NT2/D1 (cell line): ENCODE measurements at regions not wholly inside any gene's neighbourhood (a gene's known extent, or its start where the extent isn't known, plus 50 kb on each side); places are given as distances from the start of the nearest gene placed in this dataset.

ENCODE experiments used
- DNase-seq: peaks from one replicate; pipeline ENCODE4 v3.0.0-alpha.2; 2011; ENCODE audit warnings: low read depth, low spot score
- H3K27me3 ChIP-seq: 2 replicates; pipeline ENCODE4 v1.6.0; 2011; ENCODE audit warnings: mild to moderate bottlenecking; ENCODE audit not compliant: insufficient read length, insufficient read depth
- H3K36me3 ChIP-seq: 2 replicates; pipeline ENCODE4 v1.6.1; 2011; ENCODE audit warnings: mild to moderate bottlenecking, low read length, mixed read lengths; ENCODE audit not compliant: insufficient read depth, insufficient read length
- H3K4me1 ChIP-seq: 2 replicates; pipeline ENCODE4 v1.5.1; 2011; ENCODE audit not compliant: insufficient read depth, insufficient read length
- H3K4me3 ChIP-seq: 2 replicates; pipeline ENCODE4 v1.5.1; 2011; ENCODE audit warnings: low read depth; ENCODE audit not compliant: insufficient read length
- H3K9ac ChIP-seq: 2 replicates; pipeline ENCODE4 v1.6.0; 2011; ENCODE audit warnings: low read depth; ENCODE audit not compliant: insufficient read length
- H3K9me3 ChIP-seq: 2 replicates; pipeline ENCODE4 v1.5.1; 2011; ENCODE audit warnings: mild to moderate bottlenecking, low read length; ENCODE audit not compliant: insufficient read depth
- SUZ12 ChIP-seq: IDR thresholded peaks from 2 replicates; pipeline ENCODE4 v1.6.1; 2011; ENCODE audit not compliant: insufficient read length, insufficient read depth; ENCODE audit errors: extremely low read depth
- YY1 ChIP-seq: IDR thresholded peaks from 2 replicates; pipeline ENCODE4 v1.6.1; 2011; ENCODE audit not compliant: insufficient read length, insufficient read depth
- ZNF274 ChIP-seq: IDR thresholded peaks from 2 replicates; pipeline ENCODE4 v1.6.1; 2011; ENCODE audit warnings: mild to moderate bottlenecking, low read depth, low read length

DNA sequence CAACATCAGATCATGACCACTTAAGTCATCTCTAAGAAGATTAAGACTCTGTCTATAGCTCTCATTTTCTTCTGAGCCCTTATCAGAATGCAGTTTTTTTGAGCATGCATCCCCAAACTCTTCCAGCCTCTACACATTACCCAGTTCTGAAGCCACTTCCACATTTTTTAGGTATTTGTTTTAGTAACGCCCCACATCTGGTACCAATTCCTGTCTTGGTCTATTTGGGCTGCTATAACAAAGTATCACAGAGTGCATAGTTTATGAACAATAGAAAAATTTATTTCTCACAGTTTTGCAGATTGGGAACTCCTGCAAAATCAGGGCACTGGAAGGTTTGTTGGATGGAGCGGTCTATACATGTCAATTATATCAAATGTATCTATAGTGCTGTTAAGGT, 107.7 kb upstream of the KCND2 start:
- no peak overlapping the region for H3K9ac ChIP-seq
- H3K36me3 ChIP-seq: no peaks in the 10 kb centered on the region

DNA sequence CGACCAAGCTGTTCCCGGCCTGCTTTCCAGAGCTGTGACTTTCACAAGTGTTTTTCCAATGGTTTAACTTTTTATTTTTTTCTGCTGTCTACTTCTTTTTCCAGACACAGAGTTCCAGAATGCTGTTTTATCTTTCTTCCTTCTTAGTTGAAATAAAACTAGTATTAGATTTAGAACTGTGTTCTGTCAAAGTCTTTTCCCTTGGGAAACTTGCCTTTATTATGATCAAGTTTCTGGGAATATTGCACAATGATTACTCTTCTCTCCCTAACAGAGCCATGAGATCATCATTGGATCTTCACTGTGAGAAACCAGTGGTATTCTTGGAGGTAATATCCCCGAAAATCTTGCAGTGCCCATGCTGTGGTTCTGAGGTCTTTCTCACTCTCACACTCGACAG, 104.9 kb upstream of the KCND2 start:
- no peaks in the 10 kb centered on the region for H3K27me3 ChIP-seq

More for the DNA sequence above, 107.7 kb upstream of the KCND2 start:
- no peak for TF ChIP-seq ZNF274
- no peak for TF ChIP-seq SUZ12
- TF ChIP-seq YY1: no peak
- Histone ChIP-seq H3K27me3 (no peaks in the 10 kb centered on the region), H3K9me3 (no peaks in the 10 kb centered on the region), H3K4me1 (no peaks in the 10 kb centered on the region), H3K4me3 (no peak overlapping the region)
- DNase-seq: no peak

DNA sequence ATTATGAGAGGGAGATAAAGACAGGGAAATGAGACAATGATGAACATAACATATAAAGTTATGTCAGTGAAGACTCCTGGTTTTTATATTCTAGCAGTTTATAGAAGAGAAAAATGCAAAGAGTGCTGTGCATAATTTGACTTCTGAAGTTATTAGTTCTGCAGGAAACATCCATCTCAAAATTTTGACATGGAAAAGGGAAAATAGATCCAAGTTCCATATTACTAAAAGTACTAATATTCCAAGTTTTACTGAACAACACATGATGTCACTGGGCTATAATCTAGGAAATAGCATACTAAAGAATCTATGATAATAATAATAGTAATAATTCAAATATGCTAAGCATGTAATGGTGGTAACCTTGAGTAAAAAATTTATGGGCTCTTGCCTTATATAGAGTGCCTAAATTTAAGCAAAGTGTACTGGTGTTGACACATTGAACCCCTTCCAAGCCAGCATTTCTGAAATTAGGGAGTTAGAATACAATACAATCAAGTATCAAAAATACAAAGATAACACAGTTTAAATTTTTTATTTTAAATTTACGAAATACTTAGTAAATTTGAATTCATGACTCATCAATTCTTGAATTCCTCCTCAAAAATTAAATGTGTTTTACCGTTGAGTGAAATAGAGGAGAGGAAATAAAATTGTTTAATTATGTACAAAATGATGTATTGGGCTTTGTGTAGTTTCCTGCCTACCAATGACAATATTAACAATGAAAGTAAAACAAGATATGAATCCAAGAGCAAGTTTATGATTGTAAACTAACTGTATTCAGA, 102.8 kb upstream of the KCND2 start:
- Histone ChIP-seq H3K9me3 (no peaks in the 10 kb centered on the region), H3K9ac (no peak overlapping the region), H3K4me3 (no peak overlapping the region), H3K36me3 (no peaks in the 10 kb centered on the region), H3K27me3 (no peaks in the 10 kb centered on the region), H3K4me1 (no peaks in the 10 kb centered on the region)
- no peak for TF ChIP-seq YY1
- no peak for TF ChIP-seq ZNF274
- TF ChIP-seq SUZ12: no peak
- DNase-seq: no peak

More for the DNA sequence above, 104.9 kb upstream of the KCND2 start:
- Histone ChIP-seq H3K9ac (no peak overlapping the region), H3K9me3 (no peaks in the 10 kb centered on the region), H3K4me3 (no peak overlapping the region), H3K36me3 (no peaks in the 10 kb centered on the region), H3K4me1 (no peaks in the 10 kb centered on the region)
- TF ChIP-seq YY1: no peak
- no peak for TF ChIP-seq ZNF274
- TF ChIP-seq SUZ12: no peak
- DNase-seq: no peak

DNA sequence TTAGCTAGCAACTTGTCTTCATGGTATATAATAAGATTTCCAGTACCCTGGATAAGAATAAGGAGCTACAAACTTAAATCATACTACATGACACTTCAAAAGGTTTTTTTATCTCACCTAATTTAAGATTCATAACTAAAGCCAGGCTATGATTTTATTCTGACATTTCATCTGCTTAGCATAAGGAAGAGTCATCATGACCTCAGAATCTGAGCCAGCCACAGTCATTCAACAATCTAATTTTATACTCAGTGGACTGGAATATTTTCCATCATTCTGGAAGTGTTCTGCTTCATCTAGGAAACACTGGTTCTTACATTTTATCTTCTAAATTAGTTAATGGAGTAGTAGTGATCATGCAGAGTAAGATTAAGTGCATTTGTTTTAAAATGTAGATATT, 102.1 kb upstream of the KCND2 start:
- Histone ChIP-seq H3K4me1 (no peaks in the 10 kb centered on the region), H3K4me3 (no peak overlapping the region), H3K9ac (no peak overlapping the region), H3K9me3 (no peaks in the 10 kb centered on the region), H3K27me3 (no peaks in the 10 kb centered on the region), H3K36me3 (no peaks in the 10 kb centered on the region)
- no peak for TF ChIP-seq SUZ12
- no peak for TF ChIP-seq ZNF274
- no peak for TF ChIP-seq YY1
- DNase-seq: no peak

DNA sequence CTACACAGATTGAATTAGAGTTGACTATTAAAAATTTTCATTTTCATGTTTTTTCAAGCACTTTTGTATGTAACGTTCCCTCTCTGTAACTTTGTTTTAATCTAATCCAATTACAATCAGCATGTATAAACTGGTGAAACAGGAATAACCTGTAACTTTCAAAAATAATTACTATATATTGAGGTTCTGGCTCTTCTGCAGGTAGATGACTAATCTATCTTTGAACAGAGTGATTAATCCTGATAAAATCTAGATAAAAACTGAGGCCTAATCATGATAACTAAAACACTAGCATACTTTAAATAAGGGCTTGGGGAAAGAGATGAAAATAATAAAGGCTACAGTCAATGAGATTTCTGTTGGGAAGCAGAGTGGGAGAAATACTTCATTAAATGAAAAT, 101.6 kb upstream of the KCND2 start:
- H3K9me3 ChIP-seq: no peaks in the 10 kb centered on the region
- no peaks in the 10 kb centered on the region for H3K36me3 ChIP-seq
- H3K9ac ChIP-seq: no peak overlapping the region
- TF ChIP-seq SUZ12: no peak
- no peak for TF ChIP-seq ZNF274
- TF ChIP-seq YY1: no peak
- H3K4me1 ChIP-seq: no peaks in the 10 kb centered on the region
- no peaks in the 10 kb centered on the region for H3K27me3 ChIP-seq
- no peak for DNase-seq
- H3K4me3 ChIP-seq: no peak overlapping the region

DNA sequence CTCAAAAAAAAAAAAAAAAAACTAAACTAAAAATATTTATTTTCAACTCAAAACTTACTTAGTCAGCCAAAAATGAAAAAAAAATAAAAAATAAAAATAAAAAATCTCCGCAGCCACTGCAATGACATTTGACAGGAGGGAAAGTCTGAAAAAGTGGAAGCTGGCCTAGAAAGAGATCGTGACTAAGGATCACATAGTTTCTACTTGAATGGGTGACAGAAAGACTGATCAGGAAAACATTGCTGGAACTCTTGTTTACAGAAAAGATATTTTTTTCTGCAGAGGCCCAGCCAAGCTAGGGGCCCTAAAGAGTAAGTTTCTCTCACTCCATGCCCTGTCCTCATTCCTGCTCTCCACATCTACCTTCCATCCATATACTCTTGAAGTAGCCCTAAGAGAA, 92.8 kb upstream of the KCND2 start:
- Histone ChIP-seq H3K4me1 (no peaks in the 10 kb centered on the region), H3K9ac (no peak overlapping the region), H3K4me3 (no peak overlapping the region), H3K36me3 (no peaks in the 10 kb centered on the region), H3K9me3 (no peaks in the 10 kb centered on the region), H3K27me3 (no peaks in the 10 kb centered on the region)
- TF ChIP-seq SUZ12 (no peak), YY1 (no peak), ZNF274 (no peak)
- no peak for DNase-seq

DNA sequence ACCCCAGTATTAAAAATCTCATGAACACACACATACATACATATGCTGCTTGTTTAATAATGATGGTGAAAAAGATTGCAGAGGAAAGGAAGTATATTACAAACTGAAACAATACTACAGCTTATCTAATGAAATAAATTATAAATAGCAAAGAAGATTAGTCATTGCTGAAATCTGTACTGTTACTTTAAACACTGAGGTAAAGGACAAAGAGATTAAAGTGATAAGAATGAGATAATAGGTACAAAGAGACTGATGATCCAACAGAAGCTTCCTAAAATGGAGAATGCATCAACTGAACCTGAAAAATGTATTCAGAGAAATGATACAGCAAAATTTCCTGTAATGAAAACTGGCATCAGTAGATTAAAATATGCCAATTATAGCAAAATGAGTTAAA, 91.5 kb upstream of the KCND2 start:
- H3K36me3 ChIP-seq: no peaks in the 10 kb centered on the region
- H3K9me3 ChIP-seq: no peaks in the 10 kb centered on the region
- no peak for DNase-seq
- no peaks in the 10 kb centered on the region for H3K27me3 ChIP-seq
- H3K9ac ChIP-seq: no peak overlapping the region
- no peak overlapping the region for H3K4me3 ChIP-seq
- TF ChIP-seq YY1 (no peak), SUZ12 (no peak), ZNF274 (no peak)
- no peaks in the 10 kb centered on the region for H3K4me1 ChIP-seq
